ENCODE measurements at regions not wholly inside any gene's neighbourhood (a gene's known extent, or its start where the extent isn't known, plus 50 kb on each side); places are given as distances from the start of the nearest gene placed in this dataset.

DNA sequence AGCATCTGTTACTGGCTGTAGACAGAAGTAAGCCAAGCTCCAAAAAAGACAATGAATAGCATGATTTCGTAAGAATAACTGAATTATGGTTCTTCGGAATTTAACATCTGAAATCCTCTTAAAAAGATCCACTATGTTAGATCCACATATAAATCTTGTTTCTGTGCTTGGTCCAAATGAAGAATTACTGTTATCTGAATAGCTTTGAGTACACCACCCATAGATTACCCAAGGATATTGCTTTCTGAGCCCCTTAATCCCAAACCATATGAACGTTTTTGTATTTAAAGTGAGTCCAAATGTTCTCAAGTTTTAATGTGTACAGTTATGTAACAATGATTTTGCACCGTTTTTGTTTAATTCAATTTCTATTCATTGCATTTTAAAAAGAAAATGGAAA lies 124.9 kb downstream of the DSC3 start (continued):
- TF ChIP-seq, protein P1, sequence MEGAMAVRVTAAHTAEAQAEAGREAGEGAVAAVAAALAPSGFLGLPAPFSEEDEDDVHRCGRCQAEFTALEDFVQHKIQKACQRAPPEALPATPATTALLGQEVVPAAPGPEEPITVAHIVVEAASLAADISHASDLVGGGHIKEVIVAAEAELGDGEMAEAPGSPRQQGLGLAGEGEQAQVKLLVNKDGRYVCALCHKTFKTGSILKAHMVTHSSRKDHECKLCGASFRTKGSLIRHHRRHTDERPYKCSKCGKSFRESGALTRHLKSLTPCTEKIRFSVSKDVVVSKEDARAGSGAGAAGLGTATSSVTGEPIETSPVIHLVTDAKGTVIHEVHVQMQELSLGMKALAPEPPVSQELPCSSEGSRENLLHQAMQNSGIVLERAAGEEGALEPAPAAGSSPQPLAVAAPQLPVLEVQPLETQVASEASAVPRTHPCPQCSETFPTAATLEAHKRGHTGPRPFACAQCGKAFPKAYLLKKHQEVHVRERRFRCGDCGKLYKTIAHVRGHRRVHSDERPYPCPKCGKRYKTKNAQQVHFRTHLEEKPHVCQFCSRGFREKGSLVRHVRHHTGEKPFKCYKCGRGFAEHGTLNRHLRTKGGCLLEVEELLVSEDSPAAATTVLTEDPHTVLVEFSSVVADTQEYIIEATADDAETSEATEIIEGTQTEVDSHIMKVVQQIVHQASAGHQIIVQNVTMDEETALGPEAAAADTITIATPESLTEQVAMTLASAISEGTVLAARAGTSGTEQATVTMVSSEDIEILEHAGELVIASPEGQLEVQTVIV (IDR thresholded peaks at IDR 0.05; ENCODE audit: borderline replicate concordance, partially characterized antibody), result no peak
- TF ChIP-seq ZBED1 (IDR thresholded peaks at IDR 0.05; ENCODE audit: borderline replicate concordance) (no peak), DPF2 (IDR thresholded peaks at IDR 0.05) (no peak), TAF1 (IDR thresholded peaks at IDR 0.05; ENCODE audit: borderline replicate concordance, low read depth, low read length) (no peak), SMAD5 (IDR thresholded peaks at IDR 0.05; ENCODE audit: low read depth) (no peak), RB1 (IDR thresholded peaks at IDR 0.05; ENCODE audit: borderline replicate concordance) (no peak), BCL11A (IDR thresholded peaks at IDR 0.05; ENCODE audit: low read depth, low read length) (no peak), POU2F2 (IDR thresholded peaks at IDR 0.05; ENCODE audit: borderline replicate concordance, low read depth, low read length) (no peak), TCF3 (IDR thresholded peaks at IDR 0.05; ENCODE audit: borderline replicate concordance, insufficient read depth, low read depth, low read length) (no peak)
- TF ChIP-seq, protein P2, sequence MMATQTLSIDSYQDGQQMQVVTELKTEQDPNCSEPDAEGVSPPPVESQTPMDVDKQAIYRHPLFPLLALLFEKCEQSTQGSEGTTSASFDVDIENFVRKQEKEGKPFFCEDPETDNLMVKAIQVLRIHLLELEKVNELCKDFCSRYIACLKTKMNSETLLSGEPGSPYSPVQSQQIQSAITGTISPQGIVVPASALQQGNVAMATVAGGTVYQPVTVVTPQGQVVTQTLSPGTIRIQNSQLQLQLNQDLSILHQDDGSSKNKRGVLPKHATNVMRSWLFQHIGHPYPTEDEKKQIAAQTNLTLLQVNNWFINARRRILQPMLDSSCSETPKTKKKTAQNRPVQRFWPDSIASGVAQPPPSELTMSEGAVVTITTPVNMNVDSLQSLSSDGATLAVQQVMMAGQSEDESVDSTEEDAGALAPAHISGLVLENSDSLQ (IDR thresholded peaks at IDR 0.05), result no peak
- TF ChIP-seq, protein P3, sequence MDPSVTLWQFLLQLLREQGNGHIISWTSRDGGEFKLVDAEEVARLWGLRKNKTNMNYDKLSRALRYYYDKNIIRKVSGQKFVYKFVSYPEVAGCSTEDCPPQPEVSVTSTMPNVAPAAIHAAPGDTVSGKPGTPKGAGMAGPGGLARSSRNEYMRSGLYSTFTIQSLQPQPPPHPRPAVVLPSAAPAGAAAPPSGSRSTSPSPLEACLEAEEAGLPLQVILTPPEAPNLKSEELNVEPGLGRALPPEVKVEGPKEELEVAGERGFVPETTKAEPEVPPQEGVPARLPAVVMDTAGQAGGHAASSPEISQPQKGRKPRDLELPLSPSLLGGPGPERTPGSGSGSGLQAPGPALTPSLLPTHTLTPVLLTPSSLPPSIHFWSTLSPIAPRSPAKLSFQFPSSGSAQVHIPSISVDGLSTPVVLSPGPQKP (IDR thresholded peaks at IDR 0.05; ENCODE audit: low read depth, low read length), result no peak
